CD8-positive, alpha-beta memory T cell (primary cell): ENCODE measurements at regions not wholly inside any gene's neighbourhood (a gene's known extent, or its start where the extent isn't known, plus 50 kb on each side); places are given as distances from the start of the nearest gene placed in this dataset.
A peak's percentile ranks its signal among the peaks of the same experiment; 100 is the strongest.

Experiments used
- CTCF ChIA-PET: fragments of 350-600 bp; sonication (Branson Sonifier 250); formaldehyde crosslinking; loops from one replicate; lab custom pipeline; 2021; ENCODE audit warnings: antibody characterized with exemption; lab: Charles Lee
- POLR2A ChIA-PET: fragments of 350-600 bp; sonication (Branson Sonifier 250); formaldehyde crosslinking; loops from one replicate; lab custom pipeline; 2021; ENCODE audit warnings: antibody characterized with exemption; lab: Charles Lee
- DNase-seq, 5 donors: peaks; one replicate each; pipeline versions ENCODE4 v3.0.0 to v3.0.0-alpha.2; 2020 to 2022; ENCODE audit warnings: mixed read lengths in 1 of 5
- H3K27ac ChIP-seq: one replicate; pipeline ENCODE4 v1.7.0; 2013; ENCODE audit warnings: low read depth, mild to moderate bottlenecking, low read length, moderate library complexity
- H3K27me3 ChIP-seq: 2 replicates; pipeline ENCODE4 v1.7.0; 2013; ENCODE audit warnings: low read length, mild to moderate bottlenecking; ENCODE audit not compliant: insufficient read depth, poor library complexity, severe bottlenecking
- H3K36me3 ChIP-seq: 2 replicates; pipeline ENCODE4 v1.7.0; 2013; ENCODE audit warnings: mild to moderate bottlenecking, low read length, moderate library complexity; ENCODE audit not compliant: insufficient read depth
- H3K4me1 ChIP-seq: 2 replicates; pipeline ENCODE4 v1.7.0; 2013; ENCODE audit warnings: mild to moderate bottlenecking, low read length, moderate library complexity; ENCODE audit not compliant: insufficient read depth
- H3K4me3 ChIP-seq: 2 replicates; pipeline ENCODE4 v1.7.0; 2013; ENCODE audit warnings: mild to moderate bottlenecking, low read length
- H3K9me3 ChIP-seq: 2 replicates; pipeline ENCODE4 v1.7.0; 2013; ENCODE audit warnings: mild to moderate bottlenecking, low read length
- H3K27ac Mint-ChIP-seq, 8 donors: one replicate each; pipeline ENCODE4 v1.8.0; 2020 to 2021; ENCODE audit warnings: mixed read lengths in 8 of 8, mild to moderate bottlenecking in 6 of 8, inconsistent platforms in 3 of 8, moderate library complexity in 3 of 8
- H3K27me3 Mint-ChIP-seq, 2 donors: one replicate each; pipeline ENCODE4 v1.8.0; 2020 to 2021; ENCODE audit warnings: mixed read lengths in 2 of 2, mild to moderate bottlenecking in 1 of 2, moderate library complexity in 1 of 2
- H3K36me3 Mint-ChIP-seq, 3 donors: one replicate each; pipeline ENCODE4 v1.8.0; 2020 to 2021; ENCODE audit warnings: mixed read lengths in 3 of 3, inconsistent platforms in 1 of 3, mild to moderate bottlenecking in 1 of 3
- H3K4me1 Mint-ChIP-seq, 3 donors: one replicate each; pipeline ENCODE4 v1.8.0; 2020 to 2021; ENCODE audit warnings: mixed read lengths in 3 of 3, inconsistent platforms in 1 of 3, mild to moderate bottlenecking in 1 of 3
- H3K4me3 Mint-ChIP-seq, 7 donors: one replicate each; pipeline ENCODE4 v1.8.0; 2020 to 2021; ENCODE audit warnings: mixed read lengths in 7 of 7, mild to moderate bottlenecking in 6 of 7, moderate library complexity in 4 of 7, inconsistent platforms in 2 of 7
- H3K9me3 Mint-ChIP-seq, 5 donors: one replicate each; pipeline ENCODE4 v1.8.0; 2020 to 2022; ENCODE audit warnings: mixed read lengths in 5 of 5, mild to moderate bottlenecking in 3 of 5, moderate library complexity in 2 of 5, inconsistent platforms in 1 of 5

DNA sequence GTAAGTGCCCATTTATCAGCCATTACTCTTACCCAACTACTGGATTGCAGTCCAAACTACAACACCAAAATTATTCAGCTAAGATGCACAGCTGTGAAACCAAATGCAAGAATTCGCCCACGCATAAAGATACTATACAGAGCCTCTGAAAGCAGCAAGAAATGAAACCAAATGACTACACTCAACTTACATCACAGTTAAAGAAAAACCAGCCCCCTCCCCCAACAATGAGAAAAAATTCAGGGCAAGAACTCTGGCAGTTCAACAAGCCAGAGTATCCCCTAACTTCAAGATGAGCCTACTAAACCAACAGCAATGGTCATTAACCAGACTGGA is 209.1 kb upstream of the VWC2 start:
- no peaks in the 10 kb centered on the region for H3K4me1 Mint-ChIP-seq

GRCh38 chr7:49577576-49577975 is 195.9 kb upstream of the VWC2 start:
- Histone ChIP-seq H3K36me3 (no peaks in the 10 kb centered on the region), H3K4me1 (no peaks in the 10 kb centered on the region), H3K27ac (no peak overlapping the region), H3K9me3 (no peaks in the 10 kb centered on the region), H3K4me3 (no peak overlapping the region), H3K27me3 (no peaks in the 10 kb centered on the region)
- Mint-ChIP-seq H3K9me3 (peaks cover 2 to 19% (median 6%) of the 10 kb centered on the region in 5 donors), H3K27ac (no peak overlapping the region), H3K4me1 (no peaks in the 10 kb centered on the region), H3K36me3 (no peaks in the 10 kb centered on the region), H3K4me3 (no peak overlapping the region), H3K27me3 (peaks cover 0 to 1% of the 10 kb centered on the region in 2 donors)
- ChIA-PET POLR2A (no interaction called here), CTCF (no interaction called here)
- DNase-seq: no peak

More for the DNA sequence above, 209.1 kb upstream of the VWC2 start:
- H3K4me1 ChIP-seq: no peaks in the 10 kb centered on the region
- DNase-seq: no peak
- ChIA-PET CTCF (no interaction called here), POLR2A (no interaction called here)
- H3K9me3 Mint-ChIP-seq: peaks cover 4 to 40% (median 17%) of the 10 kb centered on the region in 5 donors
- peaks cover 0 to 2% of the 10 kb centered on the region in 2 donors for H3K27me3 Mint-ChIP-seq
- no peak overlapping the region for H3K27ac ChIP-seq
- no peak overlapping the region for H3K27ac Mint-ChIP-seq
- no peaks in the 10 kb centered on the region for H3K36me3 Mint-ChIP-seq
- no peak overlapping the region for H3K4me3 Mint-ChIP-seq
- H3K4me3 ChIP-seq: no peak overlapping the region
- no peaks in the 10 kb centered on the region for H3K36me3 ChIP-seq
- no peaks in the 10 kb centered on the region for H3K27me3 ChIP-seq
- no peaks in the 10 kb centered on the region for H3K9me3 ChIP-seq

GRCh38 chr7:49579408-49579807 is 194.0 kb upstream of the VWC2 start:
- H3K36me3 ChIP-seq: no peaks in the 10 kb centered on the region
- Mint-ChIP-seq H3K27me3 (peaks cover 0 to 1% of the 10 kb centered on the region in 2 donors), H3K9me3 (peaks cover 2 to 21% (median 7%) of the 10 kb centered on the region in 5 donors), H3K4me1 (no peaks in the 10 kb centered on the region), H3K27ac (no peak overlapping the region), H3K4me3 (no peak overlapping the region), H3K36me3 (no peaks in the 10 kb centered on the region)
- no peaks in the 10 kb centered on the region for H3K9me3 ChIP-seq
- H3K27me3 ChIP-seq: no peaks in the 10 kb centered on the region
- H3K4me3 ChIP-seq: no peak overlapping the region
- H3K27ac ChIP-seq: no peak overlapping the region
- ChIA-PET CTCF (no interaction called here), POLR2A (no interaction called here)
- H3K4me1 ChIP-seq: no peaks in the 10 kb centered on the region
- DNase-seq: no peak

- Histone ChIP-seq H3K9me3 (no peaks in the 10 kb centered on the region), H3K27me3 (no peaks in the 10 kb centered on the region), H3K27ac (no peak overlapping the region), H3K4me3 (no peak overlapping the region), H3K36me3 (no peaks in the 10 kb centered on the region), H3K4me1 (no peaks in the 10 kb centered on the region)
- CTCF ChIA-PET: no interaction called here
- Mint-ChIP-seq H3K36me3 (no peaks in the 10 kb centered on the region), H3K27me3 (peaks cover 0 to 1% of the 10 kb centered on the region in 2 donors), H3K4me1 (no peaks in the 10 kb centered on the region), H3K9me3 (peaks cover 3 to 21% (median 7%) of the 10 kb centered on the region in 5 donors), H3K27ac (no peak overlapping the region), H3K4me3 (no peak overlapping the region)
- DNase-seq: no peak
- POLR2A ChIA-PET: no interaction called here
These were observed 193.4 kb upstream of the VWC2 start for GRCh38 chr7:49580000-49580399.

DNA sequence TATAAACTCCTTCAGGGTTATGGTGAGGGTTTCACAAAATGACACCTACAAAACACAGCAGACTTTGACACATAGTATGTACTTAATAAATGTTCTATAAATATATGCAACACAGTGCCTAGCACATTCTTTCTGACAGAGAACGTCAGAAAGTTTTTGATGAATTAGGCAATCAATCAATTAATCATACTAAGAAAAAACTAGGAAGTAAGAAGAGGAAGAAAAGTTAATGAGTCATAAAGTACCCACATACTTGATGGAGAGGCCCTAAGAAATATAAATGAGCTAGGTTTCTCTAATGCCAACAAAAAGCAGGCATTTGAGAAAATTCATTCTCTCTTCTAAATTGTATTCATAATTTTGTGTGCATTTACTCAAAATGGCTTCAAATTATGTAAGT is 192.7 kb upstream of the VWC2 start:
- CTCF ChIA-PET: no interaction called here
- no peak for DNase-seq
- Mint-ChIP-seq H3K4me3 (no peak overlapping the region), H3K4me1 (no peaks in the 10 kb centered on the region), H3K36me3 (no peaks in the 10 kb centered on the region), H3K27ac (no peak overlapping the region), H3K9me3 (peaks cover 3 to 21% (median 7%) of the 10 kb centered on the region in 5 donors), H3K27me3 (peaks cover 0 to 1% of the 10 kb centered on the region in 2 donors)
- Histone ChIP-seq H3K36me3 (no peaks in the 10 kb centered on the region), H3K9me3 (no peaks in the 10 kb centered on the region), H3K27me3 (no peaks in the 10 kb centered on the region), H3K4me3 (no peak overlapping the region), H3K27ac (no peak overlapping the region), H3K4me1 (no peaks in the 10 kb centered on the region)
- POLR2A ChIA-PET: no interaction called here

GRCh38 chr7:49583440-49583839 is 190.0 kb upstream of the VWC2 start:
- peaks cover 3 to 20% (median 7%) of the 10 kb centered on the region in 5 donors for H3K9me3 Mint-ChIP-seq
- no peaks in the 10 kb centered on the region for H3K4me1 Mint-ChIP-seq
- DNase-seq: no peak
- H3K9me3 ChIP-seq: no peaks in the 10 kb centered on the region
- ChIA-PET POLR2A (no interaction called here), CTCF (no interaction called here)
- no peak overlapping the region for H3K4me3 Mint-ChIP-seq
- H3K27ac Mint-ChIP-seq: no peak overlapping the region
- H3K27ac ChIP-seq: no peak overlapping the region
- peaks cover 0 to 1% of the 10 kb centered on the region in 2 donors for H3K27me3 Mint-ChIP-seq
- H3K4me1 ChIP-seq: no peaks in the 10 kb centered on the region
- no peak overlapping the region for H3K4me3 ChIP-seq
- H3K36me3 Mint-ChIP-seq: no peaks in the 10 kb centered on the region
- H3K36me3 ChIP-seq: no peaks in the 10 kb centered on the region
- no peaks in the 10 kb centered on the region for H3K27me3 ChIP-seq

DNA sequence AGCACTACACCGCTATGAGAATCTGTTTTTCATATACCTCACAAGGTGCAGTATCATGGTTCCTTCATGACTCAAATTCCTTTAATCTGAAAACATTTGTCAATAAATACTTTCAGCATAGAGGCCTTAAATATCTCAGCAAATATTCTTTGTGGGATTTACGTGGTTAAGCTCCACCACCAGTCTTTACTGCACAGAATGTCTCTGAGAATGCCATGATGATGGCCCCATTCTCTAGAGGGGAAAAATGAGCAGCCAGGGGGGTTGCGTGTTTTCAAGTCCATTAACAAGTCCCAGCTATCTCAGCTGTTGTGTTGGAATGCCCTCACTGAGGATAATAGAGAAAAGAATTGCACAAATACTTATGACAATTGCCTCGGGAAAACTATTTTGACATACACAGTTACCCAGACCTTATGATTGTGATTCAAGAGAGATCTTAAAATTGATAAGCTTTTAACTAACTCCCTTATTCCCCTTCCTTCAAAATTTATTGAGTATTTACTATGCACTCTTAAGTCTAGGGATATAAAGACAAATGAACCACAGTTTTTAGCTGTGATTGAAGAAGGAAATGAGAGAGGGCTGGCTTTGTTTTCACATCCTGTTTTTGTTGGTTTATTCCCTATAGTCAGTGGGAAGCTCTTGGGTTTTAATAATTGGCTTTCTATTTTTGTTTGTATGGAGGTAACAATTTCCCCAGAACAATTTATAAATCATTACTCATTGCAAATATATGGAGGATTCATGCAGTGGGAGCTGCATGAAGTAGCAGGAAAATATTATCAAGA is 176.5 kb upstream of the VWC2 start:
- ChIA-PET CTCF (no interaction called here), POLR2A (no interaction called here)
- peaks cover 0 to 1% of the 10 kb centered on the region in 2 donors for H3K27me3 Mint-ChIP-seq
- no peak for DNase-seq
- Histone ChIP-seq H3K4me1 (no peaks in the 10 kb centered on the region), H3K4me3 (no peak overlapping the region), H3K9me3 (no peaks in the 10 kb centered on the region), H3K27ac (no peak overlapping the region), H3K36me3 (no peaks in the 10 kb centered on the region), H3K27me3 (no peaks in the 10 kb centered on the region)
- peaks cover 1 to 20% (median 11%) of the 10 kb centered on the region in 5 donors for H3K9me3 Mint-ChIP-seq
- H3K27ac Mint-ChIP-seq: no peak overlapping the region
- no peaks in the 10 kb centered on the region for H3K4me1 Mint-ChIP-seq
- no peak overlapping the region for H3K4me3 Mint-ChIP-seq
- H3K36me3 Mint-ChIP-seq: no peaks in the 10 kb centered on the region

DNA sequence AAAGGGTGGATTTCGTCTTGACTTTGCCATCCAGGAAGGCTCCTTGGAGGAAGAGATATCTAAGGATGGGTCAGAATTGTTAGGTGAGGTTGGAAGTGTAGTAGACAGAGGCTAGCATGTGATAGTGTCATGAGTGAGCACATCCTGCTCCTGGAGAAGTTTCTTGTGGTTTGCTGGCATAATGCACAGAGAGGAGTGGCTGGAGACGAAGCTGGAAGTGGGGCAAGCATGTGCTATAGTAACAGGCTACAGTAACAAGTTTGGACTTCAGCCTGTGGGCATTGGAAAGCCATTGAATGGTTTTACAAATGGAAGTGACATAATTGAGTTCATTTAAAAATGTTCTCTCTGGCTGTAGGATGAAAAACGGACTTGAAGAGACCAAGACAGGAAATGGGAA is 175.6 kb upstream of the VWC2 start:
- Mint-ChIP-seq H3K4me3 (no peak overlapping the region), H3K27me3 (peaks cover 0 to 1% of the 10 kb centered on the region in 2 donors), H3K27ac (peak overlapping the region in 1 of 8 donors; percentile 15), H3K9me3 (peaks cover 1 to 21% (median 10%) of the 10 kb centered on the region in 5 donors), H3K4me1 (no peaks in the 10 kb centered on the region), H3K36me3 (no peaks in the 10 kb centered on the region)
- no peak overlapping the region for H3K27ac ChIP-seq
- H3K27me3 ChIP-seq: no peaks in the 10 kb centered on the region
- CTCF ChIA-PET: no interaction called here
- no peaks in the 10 kb centered on the region for H3K36me3 ChIP-seq
- H3K4me3 ChIP-seq: no peak overlapping the region
- no peaks in the 10 kb centered on the region for H3K4me1 ChIP-seq
- no peak for DNase-seq
- POLR2A ChIA-PET: no interaction called here
- H3K9me3 ChIP-seq: no peaks in the 10 kb centered on the region
